Osteoblast (primary cell): ENCODE measurements at regions not wholly inside any gene's neighbourhood (a gene's known extent, or its start where the extent isn't known, plus 50 kb on each side); places are given as distances from the start of the nearest gene placed in this dataset.

Experiments
- DNase-seq: peaks from one replicate; pipeline ENCODE4 v3.0.0; 2011; ENCODE audit warnings: low spot score, mixed read lengths; ENCODE audit not compliant: insufficient read length; ENCODE audit errors: missing footprints
- H2AFZ ChIP-seq: 2 replicates; pipeline ENCODE4 v1.6.0; 2011; ENCODE audit warnings: mild to moderate bottlenecking, low read length
- H3K27ac ChIP-seq: 2 replicates; pipeline ENCODE4 v1.5.1; 2011; ENCODE audit warnings: mild to moderate bottlenecking, low read depth, low read length, moderate library complexity
- H3K27me3 ChIP-seq: 2 replicates; pipeline ENCODE4 v1.6.0; 2012; ENCODE audit warnings: mild to moderate bottlenecking, control low read depth, inconsistent platforms, low read length, moderate library complexity; ENCODE audit not compliant: insufficient read depth
- H3K36me3 ChIP-seq: 2 replicates; pipeline ENCODE4 v1.5.1; 2011; ENCODE audit warnings: mild to moderate bottlenecking, low read length, control low read depth, moderate library complexity; ENCODE audit not compliant: insufficient read depth
- H3K4me1 ChIP-seq: 2 replicates; pipeline ENCODE4 v1.5.1; 2011; ENCODE audit warnings: mild to moderate bottlenecking, low read length, control low read depth, moderate library complexity; ENCODE audit not compliant: insufficient read depth
- H3K4me2 ChIP-seq: 2 replicates; pipeline ENCODE4 v1.6.0; 2011; ENCODE audit warnings: mild to moderate bottlenecking, low read length; ENCODE audit not compliant: insufficient read depth
- H3K4me3 ChIP-seq: fragments of 200-600 bp; sonication (generic); 3 replicates; pipeline ENCODE4 v1.5.1; 2012; ENCODE audit warnings: mild to moderate bottlenecking, low read length, inconsistent platforms; ENCODE audit not compliant: insufficient read depth
- H3K79me2 ChIP-seq: 2 replicates; pipeline ENCODE4 v1.6.0; 2012; ENCODE audit warnings: mild to moderate bottlenecking, low read length, control low read depth, inconsistent platforms; ENCODE audit not compliant: insufficient read depth
- H3K9me3 ChIP-seq: 2 replicates; pipeline ENCODE4 v1.5.1; 2011; ENCODE audit warnings: low read depth, low read length, control low read depth
- H4K20me1 ChIP-seq: 2 replicates; pipeline ENCODE4 v1.6.0; 2012; ENCODE audit warnings: mild to moderate bottlenecking, low read length, control low read depth; ENCODE audit not compliant: insufficient read depth
- CTCF ChIP-seq: IDR thresholded peaks from 2 replicates; pipeline ENCODE4 v1.5.1; 2011; ENCODE audit warnings: mild to moderate bottlenecking, low read depth, low read length, moderate library complexity; ENCODE audit errors: extremely low read depth

- Histone ChIP-seq H3K4me1 (no peaks in the 10 kb centered on the region), H3K27me3 (no peaks in the 10 kb centered on the region), H3K36me3 (no peaks in the 10 kb centered on the region), H3K4me2 (no peak overlapping the region), H4K20me1 (no peaks in the 10 kb centered on the region), H3K9me3 (no peaks in the 10 kb centered on the region), H3K4me3 (no peak overlapping the region), H3K27ac (no peak overlapping the region), H3K79me2 (no peaks in the 10 kb centered on the region), H2AFZ (no peak overlapping the region)
- no peak for TF ChIP-seq CTCF
- no peak for DNase-seq
These were observed 252.6 kb downstream of the RAP2A start for GRCh38 chr13:97686594-97686993.

- H3K4me1 ChIP-seq: no peaks in the 10 kb centered on the region
- DNase-seq: no peak
- no peak overlapping the region for H3K27ac ChIP-seq
- no peaks in the 10 kb centered on the region for H3K27me3 ChIP-seq
- no peak overlapping the region for H3K4me3 ChIP-seq
- no peak overlapping the region for H3K4me2 ChIP-seq
- no peaks in the 10 kb centered on the region for H3K79me2 ChIP-seq
- H3K9me3 ChIP-seq: no peaks in the 10 kb centered on the region
- H2AFZ ChIP-seq: no peak overlapping the region
- no peak for TF ChIP-seq CTCF
- no peaks in the 10 kb centered on the region for H3K36me3 ChIP-seq
- H4K20me1 ChIP-seq: no peaks in the 10 kb centered on the region
These were observed 258.7 kb downstream of the RAP2A start for GRCh38 chr13:97692628-97693027.

- no peaks in the 10 kb centered on the region for H3K79me2 ChIP-seq
- no peaks in the 10 kb centered on the region for H4K20me1 ChIP-seq
- H3K27ac ChIP-seq: no peak overlapping the region
- H3K36me3 ChIP-seq: no peaks in the 10 kb centered on the region
- H3K4me2 ChIP-seq: no peak overlapping the region
- TF ChIP-seq CTCF: no peak
- H2AFZ ChIP-seq: no peak overlapping the region
- H3K4me3 ChIP-seq: no peak overlapping the region
- H3K4me1 ChIP-seq: no peaks in the 10 kb centered on the region
- no peaks in the 10 kb centered on the region for H3K9me3 ChIP-seq
- H3K27me3 ChIP-seq: no peaks in the 10 kb centered on the region
- no peak for DNase-seq
These were observed 257.8 kb upstream of the IPO5 start for GRCh38 chr13:97695684-97696083.

- Histone ChIP-seq H3K27me3 (no peaks in the 10 kb centered on the region), H3K79me2 (no peaks in the 10 kb centered on the region), H3K9me3 (no peaks in the 10 kb centered on the region), H3K4me1 (no peaks in the 10 kb centered on the region), H4K20me1 (no peaks in the 10 kb centered on the region), H2AFZ (no peak overlapping the region), H3K4me2 (no peak overlapping the region), H3K36me3 (no peaks in the 10 kb centered on the region), H3K27ac (no peak overlapping the region), H3K4me3 (no peak overlapping the region)
- DNase-seq: no peak
- no peak for TF ChIP-seq CTCF
These were observed 256.6 kb upstream of the IPO5 start for GRCh38 chr13:97696921-97697320.
